Left kidney (tissue), 1 donor: ENCODE measurements at regions not wholly inside any gene's neighbourhood (a gene's known extent, or its start where the extent isn't known, plus 50 kb on each side); places are given as distances from the start of the nearest gene placed in this dataset.

Source experiments
- DNase-seq: peaks from one replicate; pipeline ENCODE4 v3.0.0-alpha.2; 2013

DNA sequence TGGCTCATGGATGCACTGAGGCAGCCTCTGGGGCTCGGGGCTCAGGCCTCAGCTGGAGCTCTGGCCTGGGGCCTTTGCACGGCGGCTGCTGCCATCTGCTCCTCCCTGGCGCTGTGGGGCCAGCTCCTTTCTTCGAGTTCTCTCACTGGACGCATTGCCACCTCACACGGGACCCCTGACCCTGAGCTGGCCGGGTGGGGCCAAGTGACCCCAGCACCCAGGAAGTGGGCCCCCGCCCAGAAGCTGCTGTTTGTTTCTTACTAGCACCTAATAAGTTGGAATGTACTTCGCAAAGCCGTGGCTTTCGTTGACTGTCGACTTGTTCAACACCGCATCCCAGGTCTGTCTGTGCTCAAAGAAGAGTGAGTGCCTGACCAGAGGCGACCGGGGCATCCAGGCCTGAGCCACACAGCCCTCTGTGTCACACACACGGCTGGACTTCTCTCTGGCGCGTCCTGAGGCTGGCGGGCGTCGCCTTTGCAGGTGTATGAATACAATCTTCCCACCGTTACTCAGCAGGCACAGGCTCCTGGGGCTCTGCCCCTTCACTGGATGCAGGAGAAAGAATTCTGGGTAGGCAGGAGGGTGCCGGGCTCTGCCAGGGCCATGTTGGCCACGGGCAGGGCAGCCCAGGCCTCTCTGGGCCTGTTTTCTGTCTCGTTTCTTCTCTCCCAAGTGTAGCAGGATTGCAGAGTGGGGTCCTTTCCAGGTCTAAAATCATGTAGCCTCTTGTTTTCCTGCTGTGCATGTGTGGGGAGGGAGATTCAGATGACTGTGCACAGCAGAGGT, 112.9 kb downstream of the DLL1 start:
- no peak for DNase-seq

DNA sequence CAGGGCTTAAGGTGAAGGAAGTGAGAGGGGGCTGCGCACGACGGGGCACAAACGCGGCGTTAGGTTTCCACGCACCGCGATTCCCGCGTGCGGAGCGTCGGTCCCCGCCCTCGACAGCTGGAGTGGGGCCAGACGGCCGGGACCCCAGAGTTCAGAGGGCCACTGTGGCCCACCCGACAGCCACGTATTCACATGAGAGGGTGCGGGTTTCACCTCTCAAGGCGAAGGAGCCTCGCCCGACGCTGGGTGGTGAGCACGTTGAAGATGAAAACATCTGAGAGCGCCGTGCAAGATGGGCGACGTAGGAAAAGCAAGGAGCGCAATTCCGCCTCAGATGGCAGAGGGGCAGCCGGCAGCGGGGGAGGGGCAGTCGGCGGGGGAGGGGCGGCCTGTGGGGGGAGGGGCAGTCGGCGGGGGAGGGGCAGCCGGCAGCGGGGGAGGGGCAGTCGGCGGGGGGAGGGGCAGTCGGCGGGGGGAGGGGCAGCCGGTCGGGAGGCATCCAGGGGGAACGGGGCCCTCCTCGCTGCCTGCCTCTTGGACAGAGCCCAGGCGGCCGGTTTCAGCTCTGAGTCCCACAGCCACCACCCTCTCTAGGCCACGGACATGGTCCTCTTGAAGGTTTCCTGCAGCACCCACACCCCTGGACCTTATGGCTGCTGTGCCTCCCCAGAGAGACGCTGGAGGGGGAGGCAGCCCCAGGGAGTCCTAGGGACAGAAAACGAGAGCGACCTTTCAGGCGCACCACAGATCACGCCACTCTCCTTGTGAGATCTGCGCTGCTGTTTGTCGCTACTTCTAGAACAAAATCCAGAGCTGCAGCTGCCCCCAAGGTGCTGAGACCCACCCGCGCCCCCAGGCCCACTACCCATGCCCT, 113.7 kb downstream of the DLL1 start:
- DNase-seq, result no peak

DNA sequence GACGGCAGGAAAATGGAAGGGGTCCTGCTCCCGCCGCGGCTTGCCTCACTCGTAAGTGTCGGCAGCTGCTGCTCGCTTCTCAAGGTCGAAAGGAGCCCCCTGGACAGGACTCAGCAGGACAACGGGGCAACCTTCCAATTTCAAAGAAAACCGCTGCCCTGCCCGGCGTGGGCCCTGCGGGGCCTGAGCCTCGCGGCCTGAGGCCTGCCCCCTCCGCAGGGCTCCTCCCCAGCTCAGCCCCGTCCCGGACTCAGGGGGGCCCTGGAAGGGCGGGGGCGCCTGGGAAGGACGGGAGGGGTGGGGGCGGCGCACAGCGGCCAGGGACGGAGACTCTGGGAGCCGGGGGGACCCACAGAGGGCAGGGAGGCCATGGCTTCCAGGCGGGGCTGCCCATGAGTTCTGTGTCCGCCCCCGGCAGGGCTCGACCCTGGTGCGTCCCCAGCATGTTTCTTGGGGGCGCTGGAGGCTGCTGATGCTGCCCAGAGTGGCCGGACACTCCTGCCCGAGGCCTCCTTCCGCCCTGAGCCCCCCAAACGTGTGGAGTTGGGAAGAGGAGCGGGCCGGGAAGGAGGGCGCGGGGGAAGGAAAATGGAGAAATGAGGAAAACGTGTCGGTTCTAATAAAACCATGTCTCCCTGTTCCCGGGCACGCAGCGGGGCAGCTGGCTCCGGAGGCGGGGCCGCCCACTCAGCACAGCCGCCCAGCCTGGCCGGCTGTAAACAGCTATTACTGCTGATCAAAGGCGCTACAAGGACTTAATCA, 114.6 kb downstream of the DLL1 start:
- DNase-seq, result no peak

DNA sequence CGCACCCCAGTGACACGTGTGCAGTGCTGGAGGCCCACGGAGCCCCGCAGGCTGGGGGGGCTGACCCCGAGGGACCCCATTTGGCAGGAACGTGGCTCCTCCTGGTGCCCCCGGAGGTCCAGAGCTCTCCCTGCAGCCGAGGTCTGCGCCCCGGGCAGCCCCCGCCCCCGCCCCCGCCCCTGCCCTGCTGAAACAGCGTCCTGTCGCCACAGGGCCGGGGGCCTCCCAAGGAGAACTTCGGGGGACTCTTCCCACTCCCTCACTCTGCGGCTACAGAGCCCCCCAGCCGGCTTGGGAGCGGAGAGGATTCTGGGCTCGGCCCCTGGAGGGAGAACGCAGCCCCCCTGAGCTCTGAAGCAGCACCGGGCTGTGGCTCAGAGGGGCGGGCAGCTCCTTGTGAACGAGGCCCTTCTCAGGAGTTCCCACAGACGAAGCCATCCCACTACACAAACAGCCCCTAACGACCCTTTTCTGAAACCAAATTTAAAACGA, 115.2 kb downstream of the DLL1 start:
- no peak for DNase-seq

DNA sequence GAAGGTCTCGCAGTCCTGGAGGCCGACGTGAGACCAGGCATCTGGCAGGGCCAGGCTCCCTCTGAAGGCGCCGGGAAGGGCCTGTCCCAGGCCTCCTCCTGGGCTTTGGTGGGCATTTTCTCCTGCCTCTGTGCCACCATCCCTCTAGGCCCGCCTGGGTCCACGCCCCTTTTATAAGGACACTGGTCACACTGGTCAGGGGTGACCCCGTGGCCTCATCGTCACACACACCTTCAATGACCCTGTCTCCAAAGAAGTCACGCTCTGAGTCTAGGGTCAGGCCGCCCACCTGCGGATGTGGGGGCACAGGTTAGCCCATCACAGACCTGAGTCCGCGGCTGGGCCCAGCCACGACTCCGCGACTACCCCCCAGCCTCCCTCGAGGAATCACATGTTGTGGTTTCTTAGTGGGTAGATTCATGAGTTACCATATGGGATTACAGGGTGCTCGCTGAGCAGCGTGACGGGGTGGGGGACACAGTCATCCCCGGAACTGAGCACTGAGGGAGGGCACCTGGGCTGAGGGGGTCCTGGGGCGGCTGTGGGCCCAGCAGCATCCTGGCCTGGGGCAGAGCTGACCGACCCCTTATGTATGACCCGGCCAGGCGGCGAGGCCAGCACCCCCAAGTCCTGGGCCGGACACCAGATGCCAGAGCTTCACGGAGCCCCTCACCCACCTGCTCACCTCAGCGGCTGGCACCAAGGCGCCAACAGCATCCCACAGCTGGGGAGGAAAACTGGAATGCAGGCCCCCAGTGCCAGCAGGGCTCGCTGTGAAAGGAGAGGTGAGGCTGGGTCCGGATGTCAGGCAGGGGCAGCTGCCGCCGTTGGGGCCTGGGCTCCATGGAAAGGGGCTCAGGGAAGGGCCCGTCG, 115.9 kb downstream of the DLL1 start:
- DNase-seq, result no peak

DNA sequence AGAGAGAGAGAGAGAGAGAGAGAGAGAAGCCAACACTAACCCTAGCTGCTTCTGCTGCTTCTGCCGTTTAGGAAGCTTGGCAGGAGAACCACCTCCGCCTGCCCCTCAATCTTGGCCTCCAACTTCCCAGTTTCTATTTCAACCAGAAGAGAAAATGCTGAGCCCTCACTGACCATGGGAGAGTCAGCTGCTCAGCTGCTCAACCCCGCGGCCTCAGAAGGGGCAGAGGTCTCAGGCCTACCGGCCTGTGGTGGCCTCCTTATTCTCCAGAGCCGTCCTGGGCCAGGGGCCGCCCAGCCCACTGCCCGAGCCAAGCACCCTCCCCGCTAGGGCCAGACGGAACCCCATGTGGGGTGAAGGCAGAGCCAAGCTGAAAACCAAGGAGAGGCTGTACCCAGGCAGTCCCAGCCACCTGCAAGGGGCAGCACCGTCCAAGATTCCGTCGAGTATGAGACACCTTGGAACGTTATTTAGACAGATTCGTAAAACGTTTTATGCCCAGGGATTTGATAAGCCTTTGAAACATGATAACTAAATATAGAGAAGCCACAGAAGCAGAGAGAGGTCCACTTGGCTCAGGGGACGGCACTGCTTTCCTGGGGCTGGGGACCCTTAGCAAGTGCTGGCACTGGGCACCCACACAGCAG, 116.6 kb downstream of the DLL1 start:
- no peak for DNase-seq

DNA sequence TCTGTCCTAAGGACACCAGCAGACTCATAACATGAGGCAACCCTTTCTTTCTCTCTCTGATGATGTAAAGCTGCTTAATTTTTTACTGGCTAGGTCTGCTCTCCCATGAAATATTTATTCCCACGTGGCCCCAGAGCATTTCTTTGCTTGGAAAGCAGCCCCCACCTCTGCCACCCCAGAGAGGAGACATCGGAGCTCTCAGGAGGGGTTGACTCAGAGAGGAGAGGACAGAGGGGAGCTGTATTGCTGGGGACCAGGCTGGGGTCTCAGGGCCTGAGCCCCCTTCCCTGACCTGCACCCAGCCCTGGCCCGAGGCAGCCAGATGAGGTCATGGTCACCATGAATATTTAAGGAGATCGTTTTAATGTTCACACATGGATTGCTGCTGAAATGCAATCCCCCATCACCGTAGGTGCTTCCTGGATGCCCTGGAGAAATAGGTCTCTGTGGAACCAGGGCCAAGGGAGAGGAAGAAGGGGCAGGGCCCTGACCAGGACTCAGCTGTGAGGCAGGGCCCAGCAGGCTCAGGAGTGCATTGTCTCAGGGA, 117.5 kb downstream of the DLL1 start:
- DNase-seq, result no peak

DNA sequence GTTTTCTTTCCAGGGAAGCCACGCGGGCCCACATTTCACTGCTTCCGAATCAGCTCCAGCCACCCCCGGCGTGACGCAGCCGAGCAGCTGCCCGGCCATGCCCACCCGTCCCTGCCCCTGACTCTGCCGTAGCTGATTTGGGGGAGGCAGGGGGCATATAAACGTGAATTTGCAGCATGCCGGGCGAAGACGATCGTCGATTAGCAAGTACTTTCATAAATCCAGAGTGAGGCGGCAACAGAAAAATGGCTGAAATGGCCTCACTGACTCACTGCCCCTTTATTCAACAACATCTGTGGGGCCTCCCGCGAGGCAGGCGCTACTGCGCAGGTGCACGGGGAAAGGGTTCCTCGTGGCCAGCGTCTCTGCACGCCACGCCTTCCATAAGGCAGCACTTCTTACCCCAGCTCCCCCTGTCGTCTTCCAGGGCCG, 118.0 kb downstream of the DLL1 start:
- no peak for DNase-seq

DNA sequence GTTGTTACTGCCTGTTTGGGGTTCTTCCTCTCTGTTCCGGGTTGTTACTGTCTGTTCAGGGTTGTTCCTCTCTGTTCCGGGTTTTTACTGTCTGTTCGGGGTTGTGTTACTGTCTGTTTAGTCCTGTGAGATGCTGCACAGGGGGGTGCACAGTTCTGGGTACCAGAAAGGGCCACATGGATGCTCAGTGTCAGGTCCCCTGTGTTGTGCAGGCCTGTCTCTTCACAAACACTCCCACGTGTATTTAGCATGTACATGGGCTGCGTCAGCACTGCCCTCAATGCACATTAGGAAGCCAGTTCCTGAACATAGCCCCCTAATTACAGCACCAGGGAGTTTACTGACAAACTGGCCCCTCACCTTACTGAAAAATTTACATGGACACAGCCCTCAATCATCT, 118.5 kb downstream of the DLL1 start:
- no peak for DNase-seq

DNA sequence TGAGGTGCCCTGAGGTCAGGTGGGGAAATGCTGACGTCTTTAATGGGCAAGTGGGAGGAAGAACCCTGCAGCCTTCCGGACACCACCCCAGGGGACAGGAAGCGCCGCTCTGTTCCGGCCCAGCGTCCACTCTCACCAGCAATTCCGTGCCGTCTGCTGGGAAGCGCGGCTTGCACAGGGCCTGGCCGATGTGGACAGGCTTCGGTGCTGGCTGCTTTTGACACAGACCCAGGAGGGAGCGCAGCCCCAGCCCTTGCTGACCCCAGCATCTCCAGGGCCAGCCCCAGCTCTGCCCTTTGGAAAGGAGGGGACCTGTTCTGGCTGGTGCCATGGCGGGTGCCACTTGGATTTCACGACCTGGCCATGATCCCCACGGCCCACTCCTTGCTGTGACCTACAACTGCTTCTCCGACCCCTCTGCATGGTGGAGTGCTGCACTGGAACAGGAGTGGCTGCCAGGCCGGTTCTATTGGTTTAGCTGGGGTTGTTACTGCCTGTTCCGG, 123.2 kb downstream of the DLL1 start:
- no peak for DNase-seq

DNA sequence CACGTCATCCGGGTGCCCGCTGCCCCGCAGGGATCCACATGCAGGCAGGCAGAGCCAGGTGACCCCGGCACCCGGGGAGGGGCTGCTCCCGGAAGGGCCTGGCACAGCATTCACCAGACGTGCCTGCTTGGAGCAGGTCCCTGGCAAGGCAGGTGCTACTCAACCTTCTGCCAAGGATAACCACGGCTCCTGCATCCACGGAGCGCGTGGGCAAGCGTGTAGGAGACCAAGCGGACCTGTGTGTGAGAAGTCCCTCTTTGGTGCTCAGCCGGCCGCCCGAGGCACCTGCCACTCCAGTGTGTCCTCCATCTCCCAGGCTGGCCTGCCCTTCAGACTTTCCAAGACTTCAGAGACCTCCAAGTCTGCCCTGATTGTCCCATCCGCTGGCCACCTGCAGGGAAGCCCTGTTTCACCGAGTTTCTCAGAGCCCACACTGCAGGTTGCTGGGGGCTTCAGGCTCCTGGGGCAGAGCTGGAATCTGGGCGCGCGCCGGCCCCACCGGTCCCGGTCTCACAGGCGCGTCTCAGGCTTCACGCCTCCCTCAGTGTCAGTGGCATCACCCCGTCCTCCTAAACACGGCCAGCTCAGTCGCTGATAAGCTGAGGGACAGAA, 124.3 kb downstream of the DLL1 start:
- no peak for DNase-seq

DNA sequence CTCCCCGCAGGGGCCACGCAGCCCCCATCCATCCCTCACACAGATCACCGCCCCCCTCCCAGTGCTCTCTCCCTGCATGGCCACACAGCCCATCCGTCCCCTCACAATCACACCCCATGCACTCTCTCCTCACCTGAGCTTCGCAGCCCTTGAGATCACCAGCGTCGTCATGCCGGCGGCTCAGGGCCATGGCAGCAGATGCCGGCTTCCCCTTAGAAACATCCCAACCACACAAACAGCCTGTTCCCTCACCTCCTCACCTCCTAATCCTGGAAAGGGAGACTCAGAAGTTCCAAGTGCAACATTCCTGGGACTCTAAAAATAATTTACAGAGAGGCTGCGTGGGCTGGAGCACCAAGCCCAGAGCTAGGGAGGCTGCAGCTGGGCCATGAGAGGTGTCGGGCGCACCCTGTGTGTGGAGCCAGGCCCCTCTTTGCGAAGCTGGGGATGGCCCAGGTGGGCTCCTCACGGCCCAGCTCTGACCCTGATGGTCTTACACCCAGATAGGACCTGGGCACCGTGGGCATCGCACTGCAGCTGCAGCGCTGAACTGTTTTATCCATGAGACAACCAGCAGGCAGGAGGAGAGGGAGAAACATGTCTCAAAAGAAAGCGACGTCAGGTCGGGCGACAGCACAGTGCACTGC, 125.3 kb downstream of the DLL1 start:
- no peak for DNase-seq

DNA sequence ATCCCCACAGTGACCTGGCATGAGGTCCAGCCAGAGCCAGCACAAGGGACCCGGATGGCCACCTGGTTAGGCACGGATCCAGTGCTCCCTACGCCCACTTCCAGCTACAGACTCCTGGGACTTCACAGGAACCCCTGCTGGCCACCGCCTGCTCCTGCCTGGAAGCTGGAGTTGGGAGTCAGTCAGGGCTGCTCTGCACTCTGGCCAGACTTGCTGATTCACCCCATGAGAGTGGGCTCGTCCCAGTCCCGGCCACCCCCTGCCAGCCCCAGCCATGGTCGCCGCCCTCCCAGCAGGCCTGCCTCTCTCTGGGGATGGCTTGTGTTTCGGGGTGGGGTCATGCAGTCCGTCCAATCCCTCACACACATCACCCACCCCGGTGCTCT, 125.8 kb downstream of the DLL1 start:
- DNase-seq, result no peak

DNA sequence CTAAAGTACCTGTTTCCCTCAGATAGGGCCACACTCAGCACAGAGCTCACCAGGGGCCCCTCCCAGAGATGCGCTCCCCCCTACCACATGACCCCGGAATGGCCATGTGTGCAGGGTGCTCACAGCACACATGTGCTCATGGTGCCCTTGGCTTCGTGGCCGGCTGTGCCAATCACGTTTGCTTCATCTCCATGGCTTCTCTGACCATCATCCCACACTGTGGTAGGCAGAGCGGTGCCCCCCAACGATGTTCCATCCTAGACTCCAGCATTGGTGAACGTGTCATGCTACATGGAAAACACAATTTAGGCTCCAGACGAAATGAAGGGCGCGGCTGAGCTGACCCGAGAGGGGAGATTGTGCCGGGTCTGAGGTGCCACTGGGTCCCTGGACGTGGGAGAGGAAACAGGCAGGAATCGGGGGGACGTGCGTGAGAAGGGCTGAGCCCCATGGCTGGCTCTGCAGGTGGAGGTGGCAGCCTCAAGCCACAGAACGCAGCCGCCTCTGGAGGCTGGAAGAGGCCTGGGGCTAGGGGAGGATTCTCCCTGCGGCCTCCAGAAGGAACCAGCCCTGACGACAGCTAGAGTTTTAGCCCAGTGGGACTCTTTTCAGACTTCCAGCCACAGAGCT, 126.5 kb downstream of the DLL1 start:
- DNase-seq, result no peak

DNA sequence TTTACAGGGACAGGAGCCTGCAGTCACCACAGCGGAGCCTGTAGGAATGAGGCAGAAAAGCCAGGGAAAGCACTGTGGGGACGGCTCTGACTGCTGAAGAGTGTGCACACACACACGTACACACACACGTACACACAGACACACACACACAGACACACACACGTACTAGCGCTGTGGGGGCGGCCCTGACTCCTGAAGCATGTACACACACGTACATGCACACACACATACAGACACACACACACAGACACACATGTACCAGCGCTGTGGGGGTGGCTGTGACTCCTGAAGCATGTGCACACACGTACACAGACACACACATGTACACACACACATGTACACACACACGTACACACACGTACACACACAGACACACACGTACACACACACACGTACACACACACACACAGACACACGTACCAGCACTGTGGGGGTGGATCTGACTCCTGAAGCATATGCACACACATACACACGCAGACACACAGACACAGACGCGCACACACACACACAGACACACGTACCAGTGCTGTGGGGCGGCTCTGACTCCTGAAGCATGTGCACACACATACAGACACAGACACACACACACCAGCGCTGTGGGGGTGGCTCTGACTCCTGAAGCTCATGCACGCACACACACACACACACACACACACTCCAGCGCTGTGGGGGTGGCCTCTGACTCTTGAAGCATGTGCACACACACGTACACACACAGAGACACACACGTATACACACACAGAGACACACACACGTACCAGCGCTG, 127.3 kb downstream of the DLL1 start:
- no peak for DNase-seq

DNA sequence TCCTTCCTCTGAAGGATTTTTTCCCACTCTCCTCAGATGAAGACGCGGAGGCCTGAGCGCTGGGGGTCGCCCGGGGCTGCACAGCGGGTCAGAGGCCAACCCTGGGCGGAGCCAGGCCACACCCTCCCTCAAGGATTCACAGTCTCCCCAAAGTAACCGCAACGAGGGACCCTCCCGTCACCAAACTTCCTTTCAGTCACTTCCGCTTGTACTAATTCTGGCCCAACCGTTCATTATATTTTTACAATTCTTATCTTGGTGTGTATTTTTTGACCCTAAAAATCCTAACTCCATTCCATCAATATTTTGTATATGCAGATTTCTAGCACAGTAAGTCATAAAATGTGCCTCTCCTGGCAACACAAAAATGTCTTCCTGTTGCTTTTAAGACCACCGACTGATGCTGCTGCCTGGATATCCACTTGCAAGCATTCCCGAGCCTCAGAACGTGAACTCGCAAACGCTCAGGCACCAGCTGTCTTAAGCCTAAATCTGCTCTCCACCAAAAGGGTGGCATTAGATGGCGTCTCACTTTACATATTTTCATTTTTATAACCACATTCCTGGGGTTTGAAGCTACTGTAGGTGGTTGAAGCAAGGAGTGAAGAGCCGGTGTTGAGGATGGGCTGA, 128.0 kb downstream of the DLL1 start:
- no peak for DNase-seq

DNA sequence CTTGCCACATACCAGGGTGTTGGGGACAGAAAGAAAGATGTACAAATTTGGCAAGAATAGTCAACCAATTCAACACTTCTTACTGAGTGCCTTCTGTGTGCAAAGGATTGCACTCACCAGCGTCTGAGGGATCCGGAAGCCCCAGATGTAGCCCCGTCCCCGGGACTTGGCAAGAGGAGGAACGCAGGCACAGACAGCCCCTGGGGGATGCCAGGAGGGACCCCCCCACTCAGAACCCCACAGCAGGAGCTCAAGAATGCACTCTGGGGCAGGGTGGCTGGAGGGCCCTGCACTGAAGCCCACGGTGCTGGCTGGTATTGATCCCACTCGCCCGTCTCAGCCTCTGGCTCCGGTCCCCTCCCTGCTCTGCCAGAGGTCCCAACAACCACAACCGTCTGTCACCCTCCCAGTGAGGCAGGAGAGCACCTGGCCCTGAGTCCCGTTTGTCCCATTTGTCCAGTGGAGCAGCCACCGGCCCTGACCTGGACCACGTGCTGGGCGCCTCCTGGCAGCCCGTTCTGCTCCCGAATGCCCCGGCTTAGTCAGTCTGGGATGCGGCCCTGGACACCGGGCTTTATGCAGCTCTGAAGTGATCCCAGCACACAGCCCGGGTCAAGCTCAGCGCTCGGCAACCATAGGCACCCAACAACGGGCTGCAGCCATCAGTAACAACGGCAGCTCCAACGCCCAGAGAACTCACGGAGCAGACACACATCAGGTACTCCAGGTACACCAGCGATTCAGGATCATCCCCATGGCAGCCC, 128.7 kb downstream of the DLL1 start:
- DNase-seq, result no peak
